ENCODE measurements at regions not wholly inside any gene's neighbourhood (a gene's known extent, or its start where the extent isn't known, plus 50 kb on each side); places are given as distances from the start of the nearest gene placed in this dataset.
A peak's percentile ranks its signal among the peaks of the same experiment; 100 is the strongest.

DNA sequence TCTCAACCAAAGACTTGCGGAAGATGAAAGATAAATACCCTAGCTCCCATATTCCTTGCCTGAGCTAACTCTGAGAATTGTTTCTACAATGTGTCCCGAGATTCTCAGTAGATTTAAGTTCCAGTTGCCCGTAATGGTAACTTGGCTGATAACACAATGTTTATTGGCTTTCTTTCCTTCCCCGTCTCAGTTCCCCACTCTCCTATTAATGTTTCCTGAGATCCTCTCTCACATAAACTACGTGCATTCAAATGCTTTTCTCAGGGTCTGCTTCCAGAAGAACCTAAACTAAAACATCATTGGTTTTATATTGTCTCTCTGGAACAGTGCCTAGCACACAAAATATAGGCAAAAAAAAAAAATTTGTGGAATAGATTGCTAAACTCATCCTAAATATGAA lies 794.2 kb upstream of the ADGRL2 start:
- no peak overlapping the region for H3K4me3 ChIP-seq (ENCODE audit: low read depth, low read length)
- TF ChIP-seq, protein P1, sequence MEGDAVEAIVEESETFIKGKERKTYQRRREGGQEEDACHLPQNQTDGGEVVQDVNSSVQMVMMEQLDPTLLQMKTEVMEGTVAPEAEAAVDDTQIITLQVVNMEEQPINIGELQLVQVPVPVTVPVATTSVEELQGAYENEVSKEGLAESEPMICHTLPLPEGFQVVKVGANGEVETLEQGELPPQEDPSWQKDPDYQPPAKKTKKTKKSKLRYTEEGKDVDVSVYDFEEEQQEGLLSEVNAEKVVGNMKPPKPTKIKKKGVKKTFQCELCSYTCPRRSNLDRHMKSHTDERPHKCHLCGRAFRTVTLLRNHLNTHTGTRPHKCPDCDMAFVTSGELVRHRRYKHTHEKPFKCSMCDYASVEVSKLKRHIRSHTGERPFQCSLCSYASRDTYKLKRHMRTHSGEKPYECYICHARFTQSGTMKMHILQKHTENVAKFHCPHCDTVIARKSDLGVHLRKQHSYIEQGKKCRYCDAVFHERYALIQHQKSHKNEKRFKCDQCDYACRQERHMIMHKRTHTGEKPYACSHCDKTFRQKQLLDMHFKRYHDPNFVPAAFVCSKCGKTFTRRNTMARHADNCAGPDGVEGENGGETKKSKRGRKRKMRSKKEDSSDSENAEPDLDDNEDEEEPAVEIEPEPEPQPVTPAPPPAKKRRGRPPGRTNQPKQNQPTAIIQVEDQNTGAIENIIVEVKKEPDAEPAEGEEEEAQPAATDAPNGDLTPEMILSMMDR (conservative IDR thresholded peaks at IDR 0.05; ENCODE audit: low read depth, low read length): no peak
- no peak for DNase-seq (ENCODE audit: low read depth)

DNA sequence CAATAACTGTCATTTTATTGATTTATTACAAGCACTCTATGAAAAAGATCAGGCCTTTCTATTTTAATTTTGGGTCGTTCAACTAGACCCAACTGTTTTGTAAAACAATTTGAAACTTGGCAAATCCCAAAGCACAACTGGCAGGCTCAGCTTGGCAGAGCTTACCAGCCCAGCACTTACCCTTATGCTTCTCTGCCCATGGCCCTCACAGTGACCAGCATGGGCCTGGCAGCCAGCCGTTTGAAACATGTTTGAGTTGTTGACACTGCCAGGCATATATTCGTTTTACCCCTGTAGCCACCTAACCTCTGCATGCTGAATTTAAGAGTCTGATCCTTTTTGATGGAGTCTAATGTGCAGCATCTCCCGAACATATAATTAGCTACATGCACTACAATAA lies 796.7 kb upstream of the ADGRL2 start:
- TF ChIP-seq, protein P1 (conservative IDR thresholded peaks at IDR 0.05; ENCODE audit: low read depth, low read length): no peak
- H3K4me3 ChIP-seq (ENCODE audit: low read depth, low read length): no peak overlapping the region
- no peak for DNase-seq (ENCODE audit: low read depth)

DNA sequence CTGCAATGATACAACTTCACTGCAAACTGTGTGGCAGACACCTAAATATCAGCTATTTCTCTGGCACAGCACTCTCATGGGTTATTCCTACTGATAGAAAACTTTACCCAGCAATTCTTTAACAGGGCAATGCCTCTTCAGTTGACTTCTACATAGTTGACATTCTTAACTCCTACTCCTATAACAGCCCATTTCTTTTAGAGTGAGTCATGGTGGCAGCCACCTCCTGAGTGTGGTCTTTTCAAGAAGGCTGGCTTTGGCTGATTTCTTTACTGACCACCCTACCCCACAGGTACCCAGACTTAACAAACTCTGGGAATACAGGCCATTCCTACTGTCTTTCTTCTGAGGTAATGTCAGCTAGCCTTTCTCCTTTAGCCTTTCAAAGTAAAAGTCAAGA lies 805.8 kb upstream of the ADGRL2 start:
- TF ChIP-seq, protein P1 (conservative IDR thresholded peaks at IDR 0.05; ENCODE audit: low read depth, low read length): no peak
- DNase-seq (ENCODE audit: low read depth): peak; percentile 40
- no peak overlapping the region for H3K4me3 ChIP-seq (ENCODE audit: low read depth, low read length)

DNA sequence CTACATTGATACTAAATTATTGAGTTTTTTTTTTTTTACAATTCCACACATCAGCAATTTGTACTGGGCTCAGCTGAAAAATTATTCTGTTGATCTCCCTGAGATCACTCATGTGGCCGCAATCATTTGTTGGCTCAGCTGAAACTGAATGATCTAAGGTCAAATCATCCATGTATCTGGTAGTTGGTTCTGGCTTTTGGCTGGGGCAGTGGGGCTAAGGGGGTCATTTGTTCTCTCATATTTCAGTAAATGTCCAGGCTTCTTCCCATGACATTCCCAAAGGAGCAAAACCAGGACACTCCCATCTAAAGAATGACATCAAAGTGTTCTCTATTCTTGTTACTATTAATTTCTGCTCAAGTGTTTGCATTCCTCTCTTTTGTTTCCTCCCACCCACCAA lies 806.7 kb upstream of the ADGRL2 start:
- no peak overlapping the region for H3K4me3 ChIP-seq (ENCODE audit: low read depth, low read length)
- DNase-seq (ENCODE audit: low read depth): no peak

DNA sequence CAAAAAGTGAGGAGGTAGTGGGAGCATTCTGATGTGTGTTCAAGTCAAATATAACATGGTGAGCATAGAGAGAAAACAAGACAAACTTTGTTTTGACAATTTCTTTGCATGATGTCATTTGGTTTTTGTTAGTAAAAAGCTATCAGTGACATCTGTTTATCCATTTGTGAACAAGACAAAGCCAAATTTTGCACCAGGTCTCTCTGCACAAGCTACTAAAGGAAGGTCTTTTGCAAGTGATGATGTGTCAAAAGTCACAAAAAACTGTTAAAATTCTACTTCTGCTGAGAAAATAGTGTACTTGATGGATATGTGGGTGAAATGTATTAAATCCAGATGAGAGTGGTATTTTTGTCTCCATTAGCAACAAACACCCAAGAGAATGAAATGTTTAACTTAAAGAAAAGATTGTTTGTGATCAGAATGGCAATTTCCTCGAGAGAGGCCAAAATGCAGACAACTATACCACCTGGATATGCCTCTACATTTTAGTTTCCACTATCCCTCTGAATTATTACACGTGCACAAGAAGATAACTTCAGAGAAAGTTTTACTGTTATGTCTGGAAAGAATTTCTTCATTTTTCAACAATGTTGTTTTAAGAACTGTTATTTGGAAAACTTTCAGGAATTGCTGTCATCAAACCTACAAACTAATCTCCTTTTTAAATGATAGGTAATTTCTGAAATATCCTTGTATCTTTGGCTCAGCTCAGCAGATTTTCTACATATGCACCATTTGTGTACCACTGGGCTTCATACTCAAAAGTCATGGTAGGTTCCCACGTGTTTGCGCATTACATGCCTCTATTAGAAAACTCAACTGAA lies 807.4 kb upstream of the ADGRL2 start:
- DNase-seq (ENCODE audit: low read depth): no peak
- TF ChIP-seq, protein P1 (conservative IDR thresholded peaks at IDR 0.05; ENCODE audit: low read depth, low read length): no peak
- H3K4me3 ChIP-seq (ENCODE audit: low read depth, low read length): no peak overlapping the region

More for the DNA sequence above, 806.7 kb upstream of the ADGRL2 start:
- TF ChIP-seq, protein P1 (conservative IDR thresholded peaks at IDR 0.05; ENCODE audit: low read depth, low read length): no peak

DNA sequence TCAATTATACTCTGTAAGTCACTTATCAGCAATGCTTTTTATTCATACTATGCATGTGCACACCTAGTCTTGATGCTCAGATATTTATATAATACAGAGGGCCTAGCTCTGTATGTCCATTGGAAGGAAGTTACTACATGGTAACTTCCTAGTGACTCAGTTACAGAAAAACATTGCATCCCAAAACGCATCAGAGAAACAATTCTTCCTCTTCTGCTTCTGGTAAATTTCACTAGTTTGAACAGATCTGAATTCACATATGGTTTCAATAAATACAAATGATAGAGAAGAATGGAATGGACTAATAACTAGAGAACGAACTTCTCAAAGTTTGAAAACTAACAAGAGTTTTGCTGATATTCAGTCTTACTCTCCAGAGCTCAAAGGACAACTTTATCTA lies 811.3 kb upstream of the ADGRL2 start:
- DNase-seq (ENCODE audit: low read depth): no peak
- TF ChIP-seq, protein P1 (conservative IDR thresholded peaks at IDR 0.05; ENCODE audit: low read depth, low read length): no peak
- no peak overlapping the region for H3K4me3 ChIP-seq (ENCODE audit: low read depth, low read length)

DNA sequence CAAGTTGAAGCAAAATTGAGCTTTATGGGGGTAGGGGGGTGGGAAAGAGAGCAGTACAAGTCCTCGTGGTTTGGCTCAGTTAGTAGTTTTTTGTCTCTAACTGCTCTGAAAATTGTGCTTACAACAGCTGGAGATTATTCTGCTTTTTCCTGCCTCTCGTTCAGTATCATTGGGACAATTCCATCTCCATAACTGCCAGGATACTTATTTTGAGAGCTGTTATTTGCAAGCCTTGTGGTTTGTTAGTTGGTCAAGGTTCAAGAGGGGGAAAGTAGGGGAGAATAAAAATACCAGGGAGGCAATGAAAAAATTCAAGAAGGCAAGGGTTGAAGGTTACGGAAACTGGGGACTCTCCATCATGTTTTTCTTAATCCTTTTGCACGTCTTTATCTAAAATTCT lies 811.8 kb upstream of the ADGRL2 start:
- DNase-seq (ENCODE audit: low read depth): no peak
- TF ChIP-seq, protein P1 (conservative IDR thresholded peaks at IDR 0.05; ENCODE audit: low read depth, low read length): no peak
- H3K4me3 ChIP-seq (ENCODE audit: low read depth, low read length): no peak overlapping the region

All from epithelial cell of proximal tubule (primary cell).